ENCODE measurements at regions not wholly inside any gene's neighbourhood (a gene's known extent, or its start where the extent isn't known, plus 50 kb on each side); places are given as distances from the start of the nearest gene placed in this dataset.

DNA sequence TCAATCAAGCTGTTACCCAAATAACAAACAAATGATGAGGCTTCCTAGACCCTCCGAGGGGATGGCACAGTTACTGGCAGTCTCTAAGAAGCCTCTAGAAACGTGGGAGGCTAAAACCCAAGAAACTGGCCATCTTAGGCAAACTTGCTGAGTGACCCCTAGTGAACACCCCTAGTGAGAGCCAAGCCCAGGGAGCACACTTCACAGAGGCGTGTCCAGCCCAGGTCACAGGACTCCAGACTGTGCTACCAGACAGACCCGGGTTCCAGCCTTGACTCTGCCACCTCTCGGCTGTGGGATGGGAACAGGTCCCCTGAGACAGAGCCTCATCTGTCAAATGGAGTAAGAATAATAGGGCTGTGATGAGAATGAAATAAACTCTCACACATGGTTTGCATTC is 83.5 kb upstream of the ASAP2 start:
- TF ChIP-seq TAF1 (IDR thresholded peaks at IDR 0.05; ENCODE audit: low read depth, low read length) (no peak), POLR2AphosphoS5 (IDR thresholded peaks at IDR 0.05; ENCODE audit: low read depth, low read length) (no peak), POLR2A (IDR thresholded peaks at IDR 0.05; ENCODE audit: low read depth, low read length) (no peak)
